NB4 (cell line): ENCODE measurements at regions not wholly inside any gene's neighbourhood (a gene's known extent, or its start where the extent isn't known, plus 50 kb on each side); places are given as distances from the start of the nearest gene placed in this dataset.
"Not testable (repeated sequence)": the region's sequence is repeated elsewhere in the genome, so short reads cannot be mapped to it uniquely, and the experiment has no call there.

Experiments used
- MYC ChIP-seq: IDR thresholded peaks from 2 replicates; pipeline ENCODE4 v1.6.1; 2011; ENCODE audit warnings: low read depth, low read length
- POLR2A ChIP-seq: IDR thresholded peaks from 2 replicates; pipeline ENCODE4 v1.6.1; 2011; ENCODE audit warnings: mild to moderate bottlenecking; ENCODE audit not compliant: insufficient read length; ENCODE audit errors: extremely low read depth
- TF ChIP-seq, protein P1 (sequence below): IDR thresholded peaks from one replicate; pipeline ENCODE4 v1.5.1; 2012; ENCODE audit warnings: low read depth, low read length

DNA sequence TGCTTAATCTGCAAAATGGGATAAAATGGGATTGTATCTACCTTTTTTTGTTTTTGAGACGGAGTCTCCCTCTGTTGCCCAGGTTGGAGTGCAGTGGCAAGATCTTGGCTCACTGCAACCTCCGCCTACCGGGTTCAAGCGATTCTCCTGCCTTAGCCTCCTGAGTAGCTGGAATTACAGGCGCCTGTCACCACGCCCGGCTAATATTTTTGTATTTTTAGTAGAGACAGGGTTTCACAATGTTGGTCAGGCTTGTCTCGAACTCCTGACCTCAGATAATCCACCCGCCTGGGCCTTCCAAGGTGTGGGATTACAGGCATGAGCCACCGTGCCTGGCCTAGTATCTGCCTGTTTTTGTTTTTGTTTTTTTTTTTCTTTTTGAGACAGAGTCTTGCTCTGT is 55.9 kb upstream of the ZNF217 start:
- TF ChIP-seq, protein P1, sequence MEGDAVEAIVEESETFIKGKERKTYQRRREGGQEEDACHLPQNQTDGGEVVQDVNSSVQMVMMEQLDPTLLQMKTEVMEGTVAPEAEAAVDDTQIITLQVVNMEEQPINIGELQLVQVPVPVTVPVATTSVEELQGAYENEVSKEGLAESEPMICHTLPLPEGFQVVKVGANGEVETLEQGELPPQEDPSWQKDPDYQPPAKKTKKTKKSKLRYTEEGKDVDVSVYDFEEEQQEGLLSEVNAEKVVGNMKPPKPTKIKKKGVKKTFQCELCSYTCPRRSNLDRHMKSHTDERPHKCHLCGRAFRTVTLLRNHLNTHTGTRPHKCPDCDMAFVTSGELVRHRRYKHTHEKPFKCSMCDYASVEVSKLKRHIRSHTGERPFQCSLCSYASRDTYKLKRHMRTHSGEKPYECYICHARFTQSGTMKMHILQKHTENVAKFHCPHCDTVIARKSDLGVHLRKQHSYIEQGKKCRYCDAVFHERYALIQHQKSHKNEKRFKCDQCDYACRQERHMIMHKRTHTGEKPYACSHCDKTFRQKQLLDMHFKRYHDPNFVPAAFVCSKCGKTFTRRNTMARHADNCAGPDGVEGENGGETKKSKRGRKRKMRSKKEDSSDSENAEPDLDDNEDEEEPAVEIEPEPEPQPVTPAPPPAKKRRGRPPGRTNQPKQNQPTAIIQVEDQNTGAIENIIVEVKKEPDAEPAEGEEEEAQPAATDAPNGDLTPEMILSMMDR: not testable (repeated sequence)
- TF ChIP-seq POLR2A, MYC: not testable (repeated sequence)
